ENCODE measurements at regions not wholly inside any gene's neighbourhood (a gene's known extent, or its start where the extent isn't known, plus 50 kb on each side); places are given as distances from the start of the nearest gene placed in this dataset.

- H3K4me3 ChIP-seq (ENCODE audit: low read length) = no peak overlapping the region
- no peak for DNase-seq (ENCODE audit: low read depth)
- no peak for TF ChIP-seq CTCF (conservative IDR thresholded peaks at IDR 0.05; ENCODE audit: low read depth, low read length)
These were observed 125.7 kb upstream of the TRHDE start for GRCh38 chr12:72146495-72146894.

- TF ChIP-seq CTCF (conservative IDR thresholded peaks at IDR 0.05; ENCODE audit: low read depth, low read length) = no peak
- no peak for DNase-seq (ENCODE audit: low read depth)
- H3K4me3 ChIP-seq (ENCODE audit: low read length) = no peak overlapping the region
These were observed 123.5 kb upstream of the TRHDE start for GRCh38 chr12:72148709-72149108.

- DNase-seq (ENCODE audit: low read depth) = no peak
- TF ChIP-seq CTCF (conservative IDR thresholded peaks at IDR 0.05; ENCODE audit: low read depth, low read length) = no peak
- no peak overlapping the region for H3K4me3 ChIP-seq (ENCODE audit: low read length)
These were observed 109.3 kb upstream of the TRHDE start for GRCh38 chr12:72162875-72163274.

GRCh38 chr12:72168851-72169250, 103.3 kb upstream of the TRHDE start:
- TF ChIP-seq CTCF (conservative IDR thresholded peaks at IDR 0.05; ENCODE audit: low read depth, low read length) = no peak
- no peak for DNase-seq (ENCODE audit: low read depth)
- H3K4me3 ChIP-seq (ENCODE audit: low read length) = no peak overlapping the region

GRCh38 chr12:72173974-72174373, 98.2 kb upstream of the TRHDE start:
- no peak overlapping the region for H3K4me3 ChIP-seq (ENCODE audit: low read length)
- DNase-seq (ENCODE audit: low read depth) = no peak
- TF ChIP-seq CTCF (conservative IDR thresholded peaks at IDR 0.05; ENCODE audit: low read depth, low read length) = no peak

GRCh38 chr12:72178244-72178643, 93.9 kb upstream of the TRHDE start:
- no peak overlapping the region for H3K4me3 ChIP-seq (ENCODE audit: low read length)
- TF ChIP-seq CTCF (conservative IDR thresholded peaks at IDR 0.05; ENCODE audit: low read depth, low read length) = no peak
- no peak for DNase-seq (ENCODE audit: low read depth)

GRCh38 chr12:72178871-72179270, 93.3 kb upstream of the TRHDE start:
- H3K4me3 ChIP-seq (ENCODE audit: low read length) = no peak overlapping the region
- no peak for DNase-seq (ENCODE audit: low read depth)
- no peak for TF ChIP-seq CTCF (conservative IDR thresholded peaks at IDR 0.05; ENCODE audit: low read depth, low read length)

All from retinal pigment epithelial cell (primary cell).